HepG2 (cell line): ENCODE measurements at regions not wholly inside any gene's neighbourhood (a gene's known extent, or its start where the extent isn't known, plus 50 kb on each side); places are given as distances from the start of the nearest gene placed in this dataset.

Experiments
- ATAC-seq: fragments of 200-7000 bp; cut with Tn5 transposase; 3 replicates; pipeline ENCODE4 v1.9.1; 2020; ENCODE audit warnings: mild to moderate bottlenecking, moderate library complexity
- BruUV-seq: library from RNA; stranded (reverse); fragments of 400-500 nt; replicated peaks from 2 replicates; lab custom pipeline; 2021; lab: Mats Ljungman, UMichigan
- CTCF ChIA-PET: fragments of 300-600 bp; formaldehyde crosslinking; extraction: SDS; loops from one replicate; lab custom pipeline; 2021; ENCODE audit warnings: low total read pairs, inconsistent platforms, low intra/inter-chr PET ratio; lab: Yijun Ruan, JAX
- POLR2A ChIA-PET: fragments of 350-600 bp; sonication (Branson Sonifier 250); formaldehyde crosslinking; loops from one replicate; lab custom pipeline; 2020; ENCODE audit warnings: antibody characterized with exemption, inconsistent platforms; lab: Yijun Ruan, JAX
- DNase-seq: peaks from one replicate; pipeline ENCODE4 v3.0.0-alpha.2; 2015; ENCODE audit warnings: low spot score
- FAIRE-seq: peaks from 3 replicates; lab custom pipeline; 2011; peaks lifted over from hg19 to GRCh38; lab: Jason Lieb, UNC
- H2AFZ ChIP-seq: one replicate; pipeline ENCODE4 v1.6.1; 2011; ENCODE audit warnings: low read length, inconsistent platforms
- H3K27ac ChIP-seq: fragments of 300-600 bp; 3 replicates; pipeline ENCODE4 v1.8.0; 2011; ENCODE audit warnings: mixed run types, mild to moderate bottlenecking, mixed read lengths, low read length, inconsistent platforms; ENCODE audit not compliant: insufficient read depth; ENCODE audit errors: extremely low read length
- H3K27me3 ChIP-seq, 2 experiments: fragments of 200-600 bp in 1 of 2; 2 replicates in 1 of 2; 3 replicates in 1 of 2; pipeline versions ENCODE4 v1.6.0 to v1.8.0; 2011; ENCODE audit warnings: low read length in 2 of 2, mild to moderate bottlenecking in 2 of 2, moderate library complexity in 2 of 2, inconsistent platforms in 1 of 2; ENCODE audit not compliant: insufficient read depth in 2 of 2, control insufficient read depth in 1 of 2
- H3K36me3 ChIP-seq, 2 experiments: fragments of 200-600 bp in 1 of 2; replicated peaks in 1 of 2; 2 replicates in 1 of 2; 3 replicates in 1 of 2; pipeline versions ENCODE4 v1.5.1 to v1.8.0; 2011; ENCODE audit warnings: low read length in 2 of 2, inconsistent platforms in 1 of 2; ENCODE audit not compliant: insufficient read depth in 2 of 2, control insufficient read depth in 1 of 2
- H3K4me1 ChIP-seq: 2 replicates; pipeline ENCODE4 v1.5.1; 2012; ENCODE audit warnings: low read length, inconsistent platforms; ENCODE audit not compliant: insufficient read depth
- H3K4me2 ChIP-seq: 2 replicates; pipeline ENCODE4 v1.6.0; 2011; ENCODE audit warnings: low read depth, low read length, inconsistent platforms
- H3K4me3 ChIP-seq, 3 experiments: fragments of 200-600 bp in 1 of 3; sonication (generic), shearing (Covaris generic) in 1 of 3; replicated peaks in 1 of 3; 2 replicates each; pipeline ENCODE4 v1.5.1; 2011 to 2016; ENCODE audit warnings: low read length in 3 of 3, inconsistent platforms in 2 of 3, low read depth in 2 of 3, mild to moderate bottlenecking in 2 of 3, control low read depth in 1 of 3, mixed read lengths in 1 of 3; ENCODE audit not compliant: insufficient read depth in 1 of 3
- H3K79me2 ChIP-seq: one replicate; pipeline ENCODE4 v1.6.1; 2011; ENCODE audit warnings: low read length, inconsistent platforms; ENCODE audit not compliant: insufficient read depth
- H3K9ac ChIP-seq: 2 replicates; pipeline ENCODE4 v1.6.0; 2011; ENCODE audit warnings: mild to moderate bottlenecking, low read depth, low read length, inconsistent platforms; ENCODE audit not compliant: insufficient read depth
- H3K9me3 ChIP-seq: 2 replicates; pipeline ENCODE4 v1.5.1; 2012; ENCODE audit warnings: mild to moderate bottlenecking, low read length
- H4K20me1 ChIP-seq: 2 replicates; pipeline ENCODE4 v1.6.0; 2011; ENCODE audit warnings: inconsistent platforms, mild to moderate bottlenecking, low read length, moderate library complexity; ENCODE audit not compliant: insufficient read depth
- CC2D1A ChIP-seq: sonication (generic); formaldehyde crosslinking; IDR thresholded peaks from 2 replicates; pipeline ENCODE4 v1.8.1; 2023; ENCODE audit warnings: mild to moderate bottlenecking, missing genetic modification reagents
- FIP1L1 ChIP-seq: fragments of 200-400 bp; formaldehyde crosslinking; IDR thresholded peaks from 2 replicates; pipeline ENCODE4 v1.6.1; 2018; ENCODE audit warnings: low read depth, mild to moderate bottlenecking, low read length, moderate library complexity, borderline replicate concordance; ENCODE audit not compliant: insufficient read depth
- HES4 ChIP-seq: sonication (generic); formaldehyde crosslinking; IDR thresholded peaks from 2 replicates; pipeline ENCODE4 v1.9.0; 2021; ENCODE audit warnings: mild to moderate bottlenecking, missing genetic modification reagents, borderline replicate concordance
- HHEX ChIP-seq: IDR thresholded peaks from 2 replicates; pipeline ENCODE4 v1.6.1; 2016; ENCODE audit warnings: control low read depth
- HOXA9 ChIP-seq: sonication (generic); formaldehyde crosslinking; IDR thresholded peaks from 2 replicates; pipeline ENCODE4 v1.8.1; 2022; ENCODE audit warnings: missing genetic modification reagents, mild to moderate bottlenecking, moderate library complexity, borderline replicate concordance
- KLF12 ChIP-seq: sonication (generic); formaldehyde crosslinking; IDR thresholded peaks from 2 replicates; pipeline ENCODE4 v1.4.0; 2020; ENCODE audit warnings: missing genetic modification reagents, borderline replicate concordance
- NFE2L1 ChIP-seq: sonication (generic); formaldehyde crosslinking; IDR thresholded peaks from 2 replicates; pipeline ENCODE4 v1.4.0; 2020; ENCODE audit warnings: missing genetic modification reagents, mild to moderate bottlenecking, borderline replicate concordance
- PRPF4 ChIP-seq: fragments of 200-400 bp; formaldehyde crosslinking; IDR thresholded peaks from 2 replicates; pipeline ENCODE4 v1.6.1; 2016; ENCODE audit warnings: low read length, low read depth; ENCODE audit not compliant: poor library complexity, severe bottlenecking
- U2AF1 ChIP-seq: fragments of 200-400 bp; formaldehyde crosslinking; optimal IDR thresholded peaks from 2 replicates; pipeline ENCODE3; 2017; ENCODE audit warnings: mild to moderate bottlenecking, low read depth, low read length
- U2AF2 ChIP-seq: fragments of 200-400 bp; formaldehyde crosslinking; IDR thresholded peaks from 2 replicates; pipeline ENCODE4 v1.6.1; 2017; ENCODE audit warnings: low read depth, mild to moderate bottlenecking, low read length
- ZNF441 ChIP-seq: sonication (generic); formaldehyde crosslinking; IDR thresholded peaks from 2 replicates; pipeline ENCODE4 v1.7.0; 2021; ENCODE audit warnings: missing genetic modification reagents, borderline replicate concordance
- ZNF460 ChIP-seq: sonication (generic); formaldehyde crosslinking; IDR thresholded peaks from 2 replicates; pipeline ENCODE4 v1.5.1; 2020; ENCODE audit warnings: missing genetic modification reagents, mild to moderate bottlenecking, borderline replicate concordance
- ZNF557 ChIP-seq: sonication (generic); formaldehyde crosslinking; IDR thresholded peaks from 2 replicates; pipeline ENCODE4 v1.4.0; 2020; ENCODE audit warnings: missing genetic modification reagents
- ZNF644 ChIP-seq: IDR thresholded peaks from 2 replicates; pipeline ENCODE4 v1.6.1; 2016; ENCODE audit warnings: low read depth
- WGBS: methylation state at CpG from one replicate; pipeline ENCODE4 v1.1.6; 2017; ENCODE audit warnings: low lambda C conversion rate; 5-methylcytosine and 5-hydroxymethylcytosine counted together
- in situ Hi-C: cut with HindIII; loops from 2 replicates; pipeline ENCODE4 v1.10.0; 2017; ENCODE audit warnings: low pct_unique_long_range_greater_than_20kb; ENCODE audit not compliant: extremely low pct_ligation_motif_present
- intact Hi-C: fragments of 100-400 bp; cut with micrococcal nuclease; formaldehyde crosslinking; loops from one replicate; pipeline ENCODE4 v1.10.0; 2022; ENCODE audit not compliant: unreplicated experiment
- TF ChIP-seq, protein P1 (sequence below): IDR thresholded peaks from 2 replicates; pipeline ENCODE4 v1.6.1; 2016; ENCODE audit warnings: low read depth
- TF ChIP-seq, protein P2 (sequence below): sonication (generic); formaldehyde crosslinking; IDR thresholded peaks from 2 replicates; pipeline ENCODE4 v1.4.0; 2020; ENCODE audit warnings: missing genetic modification reagents, borderline replicate concordance
- TF ChIP-seq, protein P3 (sequence below): sonication (generic); formaldehyde crosslinking; IDR thresholded peaks from 2 replicates; pipeline ENCODE4 v1.9.0; 2021; ENCODE audit warnings: missing genetic modification reagents, mild to moderate bottlenecking, borderline replicate concordance
- TF ChIP-seq, protein P4 (sequence below): sonication (generic); formaldehyde crosslinking; IDR thresholded peaks from 2 replicates; pipeline ENCODE4 v1.5.0; 2020; ENCODE audit warnings: mild to moderate bottlenecking, missing genetic modification reagents, moderate library complexity

DNA sequence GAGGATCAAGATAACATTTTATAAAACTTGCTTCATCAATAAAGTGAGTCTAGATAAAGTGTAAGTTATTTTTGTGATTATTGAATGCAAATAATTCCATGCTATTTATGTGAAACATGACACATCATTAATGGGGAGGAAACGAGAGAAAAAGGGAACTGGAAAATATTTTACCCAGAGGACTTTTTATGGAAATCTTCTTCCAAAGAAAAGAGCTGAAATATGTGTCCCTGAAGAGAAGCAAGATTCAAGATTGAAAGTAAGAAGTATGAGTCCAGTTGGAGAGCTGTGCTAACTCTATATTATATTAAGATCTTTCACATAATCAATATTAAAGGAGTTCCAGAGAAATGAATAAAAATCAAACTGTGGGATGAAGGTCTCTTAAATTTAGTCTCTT is 1361.8 kb downstream of the GATA3 start:
- FAIRE-seq, result no peak
- POLR2A ChIA-PET, result no interaction called here
- TF ChIP-seq HHEX, result no peak
- TF ChIP-seq, protein P1, sequence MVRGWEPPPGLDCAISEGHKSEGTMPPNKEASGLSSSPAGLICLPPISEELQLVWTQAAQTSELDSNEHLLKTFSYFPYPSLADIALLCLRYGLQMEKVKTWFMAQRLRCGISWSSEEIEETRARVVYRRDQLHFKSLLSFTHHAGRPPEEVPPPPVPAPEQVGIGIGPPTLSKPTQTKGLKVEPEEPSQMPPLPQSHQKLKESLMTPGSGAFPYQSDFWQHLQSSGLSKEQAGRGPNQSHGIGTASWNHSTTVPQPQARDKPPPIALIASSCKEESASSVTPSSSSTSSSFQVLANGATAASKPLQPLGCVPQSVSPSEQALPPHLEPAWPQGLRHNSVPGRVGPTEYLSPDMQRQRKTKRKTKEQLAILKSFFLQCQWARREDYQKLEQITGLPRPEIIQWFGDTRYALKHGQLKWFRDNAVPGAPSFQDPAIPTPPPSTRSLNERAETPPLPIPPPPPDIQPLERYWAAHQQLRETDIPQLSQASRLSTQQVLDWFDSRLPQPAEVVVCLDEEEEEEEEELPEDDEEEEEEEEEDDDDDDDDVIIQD (CRISPR knock-in tag), result no peak
- no peak for TF ChIP-seq ZNF460 (CRISPR knock-in tag)
- TF ChIP-seq, protein P2, sequence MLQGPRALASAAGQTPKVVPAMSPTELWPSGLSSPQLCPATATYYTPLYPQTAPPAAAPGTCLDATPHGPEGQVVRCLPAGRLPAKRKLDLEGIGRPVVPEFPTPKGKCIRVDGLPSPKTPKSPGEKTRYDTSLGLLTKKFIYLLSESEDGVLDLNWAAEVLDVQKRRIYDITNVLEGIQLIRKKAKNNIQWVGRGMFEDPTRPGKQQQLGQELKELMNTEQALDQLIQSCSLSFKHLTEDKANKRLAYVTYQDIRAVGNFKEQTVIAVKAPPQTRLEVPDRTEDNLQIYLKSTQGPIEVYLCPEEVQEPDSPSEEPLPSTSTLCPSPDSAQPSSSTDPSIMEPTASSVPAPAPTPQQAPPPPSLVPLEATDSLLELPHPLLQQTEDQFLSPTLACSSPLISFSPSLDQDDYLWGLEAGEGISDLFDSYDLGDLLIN, result no peak
- no peak for TF ChIP-seq KLF12 (CRISPR knock-in tag)
- no peak for TF ChIP-seq PRPF4
- no peak for TF ChIP-seq HOXA9 (CRISPR knock-in tag)
- TF ChIP-seq, protein P3, sequence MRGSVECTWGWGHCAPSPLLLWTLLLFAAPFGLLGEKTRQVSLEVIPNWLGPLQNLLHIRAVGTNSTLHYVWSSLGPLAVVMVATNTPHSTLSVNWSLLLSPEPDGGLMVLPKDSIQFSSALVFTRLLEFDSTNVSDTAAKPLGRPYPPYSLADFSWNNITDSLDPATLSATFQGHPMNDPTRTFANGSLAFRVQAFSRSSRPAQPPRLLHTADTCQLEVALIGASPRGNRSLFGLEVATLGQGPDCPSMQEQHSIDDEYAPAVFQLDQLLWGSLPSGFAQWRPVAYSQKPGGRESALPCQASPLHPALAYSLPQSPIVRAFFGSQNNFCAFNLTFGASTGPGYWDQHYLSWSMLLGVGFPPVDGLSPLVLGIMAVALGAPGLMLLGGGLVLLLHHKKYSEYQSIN (CRISPR knock-in tag), result no peak
- no peak for TF ChIP-seq FIP1L1
- no peak for TF ChIP-seq CC2D1A
- TF ChIP-seq ZNF557 (CRISPR knock-in tag), result no peak
- no peak for TF ChIP-seq ZNF644 (CRISPR knock-in tag)
- TF ChIP-seq ZNF441, result no peak
- TF ChIP-seq, protein P4, sequence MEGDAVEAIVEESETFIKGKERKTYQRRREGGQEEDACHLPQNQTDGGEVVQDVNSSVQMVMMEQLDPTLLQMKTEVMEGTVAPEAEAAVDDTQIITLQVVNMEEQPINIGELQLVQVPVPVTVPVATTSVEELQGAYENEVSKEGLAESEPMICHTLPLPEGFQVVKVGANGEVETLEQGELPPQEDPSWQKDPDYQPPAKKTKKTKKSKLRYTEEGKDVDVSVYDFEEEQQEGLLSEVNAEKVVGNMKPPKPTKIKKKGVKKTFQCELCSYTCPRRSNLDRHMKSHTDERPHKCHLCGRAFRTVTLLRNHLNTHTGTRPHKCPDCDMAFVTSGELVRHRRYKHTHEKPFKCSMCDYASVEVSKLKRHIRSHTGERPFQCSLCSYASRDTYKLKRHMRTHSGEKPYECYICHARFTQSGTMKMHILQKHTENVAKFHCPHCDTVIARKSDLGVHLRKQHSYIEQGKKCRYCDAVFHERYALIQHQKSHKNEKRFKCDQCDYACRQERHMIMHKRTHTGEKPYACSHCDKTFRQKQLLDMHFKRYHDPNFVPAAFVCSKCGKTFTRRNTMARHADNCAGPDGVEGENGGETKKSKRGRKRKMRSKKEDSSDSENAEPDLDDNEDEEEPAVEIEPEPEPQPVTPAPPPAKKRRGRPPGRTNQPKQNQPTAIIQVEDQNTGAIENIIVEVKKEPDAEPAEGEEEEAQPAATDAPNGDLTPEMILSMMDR (CRISPR knock-in tag), result no peak
- no peak for TF ChIP-seq U2AF1
- no peak for TF ChIP-seq HES4
- no peak for TF ChIP-seq U2AF2
- no peak for TF ChIP-seq NFE2L1
- TF ChIP-seq, all 625 proteins: peak for 0

More for the DNA sequence above, 1361.8 kb downstream of the GATA3 start:
- 0% methylated on average over 1 of the region's 1 CpG for WGBS
- Histone ChIP-seq H3K4me2 (no peak overlapping the region), H3K79me2 (no peaks in the 10 kb centered on the region), H2AFZ (no peak overlapping the region), H4K20me1 (no peaks in the 10 kb centered on the region), H3K27ac (no peak overlapping the region), H3K9ac (no peak overlapping the region), H3K4me3 (no peak overlapping the region), H3K36me3 (no peaks in the 10 kb centered on the region), H3K27me3 (no peaks in the 10 kb centered on the region), H3K9me3 (peaks cover 87% of the 10 kb centered on the region), H3K4me1 (no peaks in the 10 kb centered on the region)
- in situ Hi-C loops (no loop called here), intact Hi-C loops (no loop called here)
- no peak for DNase-seq
- no peak for ATAC-seq
- BruUV-seq, result no TSS peak
- CTCF ChIA-PET, result no interaction called here
